ENCODE measurements at regions not wholly inside any gene's neighbourhood (a gene's known extent, or its start where the extent isn't known, plus 50 kb on each side); places are given as distances from the start of the nearest gene placed in this dataset.

DNA sequence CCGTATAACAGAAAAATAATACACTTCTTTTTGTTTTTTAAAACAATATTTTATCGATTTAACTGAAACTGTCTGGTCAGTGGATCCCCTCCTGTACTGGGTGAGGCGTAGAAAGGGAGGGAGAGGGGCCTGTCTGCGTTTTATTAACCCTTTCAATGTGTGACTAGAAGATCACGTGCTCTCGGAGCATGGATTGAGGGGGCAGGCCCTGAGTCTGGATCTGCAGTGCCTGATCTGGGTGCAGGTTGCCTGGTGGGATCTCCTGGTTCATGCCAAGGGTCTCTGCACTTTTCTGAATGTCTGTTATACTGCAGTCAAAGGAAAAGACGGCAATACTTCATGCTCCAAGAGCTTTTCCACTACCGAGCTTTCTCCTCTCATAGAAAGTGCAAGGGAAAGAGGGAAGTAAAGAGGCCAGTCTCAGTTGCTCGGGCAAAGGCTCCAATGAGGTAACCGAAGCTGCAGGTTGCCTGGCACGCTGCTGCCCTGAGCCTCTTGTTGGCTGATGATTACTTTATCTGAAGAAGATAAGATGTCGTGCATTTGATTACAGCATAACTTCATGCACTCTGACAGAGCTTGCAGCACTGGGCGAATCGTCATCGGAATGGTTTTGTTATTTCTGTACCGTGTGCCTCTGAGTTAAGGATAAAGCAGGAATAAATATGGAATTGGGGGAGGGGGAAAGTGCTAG lies 167.5 kb upstream of the PMEPA1 start:
- TF ChIP-seq POLR2A (IDR thresholded peaks at IDR 0.05; ENCODE audit: low read depth, low read length) (no peak), POU2F2 (IDR thresholded peaks at IDR 0.05; ENCODE audit: low read depth, low read length) (no peak), TAF1 (IDR thresholded peaks at IDR 0.05; ENCODE audit: low read depth, low read length) (no peak)

Measured in GM12891 (cell line).